Type B pancreatic cell (in vitro differentiated cells): ENCODE measurements at regions not wholly inside any gene's neighbourhood (a gene's known extent, or its start where the extent isn't known, plus 50 kb on each side); places are given as distances from the start of the nearest gene placed in this dataset.

Experiments
- DNase-seq: peaks from one replicate; pipeline ENCODE4 v3.0.0; 2021; ENCODE audit warnings: mixed read lengths; ENCODE audit not compliant: unreplicated experiment; ENCODE audit errors: extremely low spot score
- H3K27ac Mint-ChIP-seq: 2 replicates; pipeline ENCODE4 v1.8.0; 2021; ENCODE audit warnings: mild to moderate bottlenecking, mixed read lengths
- H3K27me3 Mint-ChIP-seq: 2 replicates; pipeline ENCODE4 v1.8.0; 2021; ENCODE audit warnings: mixed read lengths
- H3K36me3 Mint-ChIP-seq: 2 replicates; pipeline ENCODE4 v1.8.0; 2021; ENCODE audit warnings: mixed read lengths
- H3K4me1 Mint-ChIP-seq: one replicate; pipeline ENCODE4 v1.8.0; 2021; ENCODE audit warnings: mixed read lengths; ENCODE audit not compliant: unreplicated experiment
- H3K4me3 Mint-ChIP-seq: 2 replicates; pipeline ENCODE4 v1.8.0; 2021; ENCODE audit warnings: mild to moderate bottlenecking, mixed read lengths
- H3K9me3 Mint-ChIP-seq: 2 replicates; pipeline ENCODE4 v1.8.0; 2021; ENCODE audit warnings: mixed read lengths
- CTCF ChIP-seq: fragments of 200-600 bp; sonication (generic); conservative IDR thresholded peaks from 2 replicates; pipeline ENCODE4 v1.5.0; 2021; ENCODE audit warnings: antibody characterized with exemption, mild to moderate bottlenecking

GRCh38 chr3:157920822-157921700 is 185.2 kb downstream of the SHOX2 start:
- Mint-ChIP-seq H3K27ac (no peak overlapping the region), H3K4me1 (peaks cover 13% of the 10 kb centered on the region), H3K4me3 (no peak overlapping the region), H3K27me3 (peaks cover 5% of the 10 kb centered on the region), H3K9me3 (no peaks in the 10 kb centered on the region), H3K36me3 (no peaks in the 10 kb centered on the region)
- DNase-seq = no peak
- TF ChIP-seq CTCF = no peak

- H3K27me3 Mint-ChIP-seq = peaks cover 5% of the 10 kb centered on the region
- peaks cover 13% of the 10 kb centered on the region for H3K4me1 Mint-ChIP-seq
- no peak overlapping the region for H3K4me3 Mint-ChIP-seq
- no peaks in the 10 kb centered on the region for H3K36me3 Mint-ChIP-seq
- no peak overlapping the region for H3K27ac Mint-ChIP-seq
- no peak for DNase-seq
- no peak for TF ChIP-seq CTCF
- no peaks in the 10 kb centered on the region for H3K9me3 Mint-ChIP-seq
These were observed 186.8 kb downstream of the SHOX2 start for GRCh38 chr3:157919319-157919887.

GRCh38 chr3:157918402-157918801 is 187.8 kb downstream of the SHOX2 start:
- Mint-ChIP-seq H3K27ac (no peak overlapping the region), H3K36me3 (no peaks in the 10 kb centered on the region), H3K27me3 (peaks cover 5% of the 10 kb centered on the region), H3K4me1 (peaks cover 20% of the 10 kb centered on the region), H3K4me3 (no peak overlapping the region), H3K9me3 (no peaks in the 10 kb centered on the region)
- DNase-seq = no peak
- no peak for TF ChIP-seq CTCF

GRCh38 chr3:157916672-157917071 is 189.5 kb downstream of the SHOX2 start:
- H3K36me3 Mint-ChIP-seq = no peaks in the 10 kb centered on the region
- no peak overlapping the region for H3K4me3 Mint-ChIP-seq
- H3K27ac Mint-ChIP-seq = no peak overlapping the region
- no peak for DNase-seq
- no peaks in the 10 kb centered on the region for H3K9me3 Mint-ChIP-seq
- H3K27me3 Mint-ChIP-seq = peaks cover 5% of the 10 kb centered on the region
- H3K4me1 Mint-ChIP-seq = peaks cover 22% of the 10 kb centered on the region
- no peak for TF ChIP-seq CTCF

- H3K36me3 Mint-ChIP-seq = no peaks in the 10 kb centered on the region
- no peaks in the 10 kb centered on the region for H3K27me3 Mint-ChIP-seq
- no peak for TF ChIP-seq CTCF
- peaks cover 17% of the 10 kb centered on the region for H3K4me1 Mint-ChIP-seq
- no peak overlapping the region for H3K27ac Mint-ChIP-seq
- H3K9me3 Mint-ChIP-seq = no peaks in the 10 kb centered on the region
- no peak overlapping the region for H3K4me3 Mint-ChIP-seq
- DNase-seq = no peak
These were observed 191.3 kb downstream of the SHOX2 start for GRCh38 chr3:157914882-157915281.
